ENCODE measurements at regions not wholly inside any gene's neighbourhood (a gene's known extent, or its start where the extent isn't known, plus 50 kb on each side); places are given as distances from the start of the nearest gene placed in this dataset.

DNA sequence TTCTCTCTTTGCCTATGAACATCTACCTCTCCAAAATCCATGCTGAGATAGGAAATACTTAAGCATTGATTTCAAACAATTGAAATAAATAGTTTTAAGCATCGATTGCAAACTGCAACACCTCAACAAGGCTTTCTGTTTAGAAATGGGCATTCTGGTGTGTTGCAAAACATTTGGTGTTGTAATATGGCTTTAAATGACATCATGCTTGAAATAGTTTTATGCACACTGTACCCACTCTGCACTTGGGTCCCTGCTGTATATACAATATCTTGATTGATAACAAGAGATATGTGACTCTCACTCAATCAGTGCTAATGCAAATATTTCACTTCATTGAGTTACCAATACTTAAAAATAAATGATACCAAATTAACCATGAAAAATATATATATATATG is 964.9 kb upstream of the GRIA3 start:
- TF ChIP-seq, protein P1, sequence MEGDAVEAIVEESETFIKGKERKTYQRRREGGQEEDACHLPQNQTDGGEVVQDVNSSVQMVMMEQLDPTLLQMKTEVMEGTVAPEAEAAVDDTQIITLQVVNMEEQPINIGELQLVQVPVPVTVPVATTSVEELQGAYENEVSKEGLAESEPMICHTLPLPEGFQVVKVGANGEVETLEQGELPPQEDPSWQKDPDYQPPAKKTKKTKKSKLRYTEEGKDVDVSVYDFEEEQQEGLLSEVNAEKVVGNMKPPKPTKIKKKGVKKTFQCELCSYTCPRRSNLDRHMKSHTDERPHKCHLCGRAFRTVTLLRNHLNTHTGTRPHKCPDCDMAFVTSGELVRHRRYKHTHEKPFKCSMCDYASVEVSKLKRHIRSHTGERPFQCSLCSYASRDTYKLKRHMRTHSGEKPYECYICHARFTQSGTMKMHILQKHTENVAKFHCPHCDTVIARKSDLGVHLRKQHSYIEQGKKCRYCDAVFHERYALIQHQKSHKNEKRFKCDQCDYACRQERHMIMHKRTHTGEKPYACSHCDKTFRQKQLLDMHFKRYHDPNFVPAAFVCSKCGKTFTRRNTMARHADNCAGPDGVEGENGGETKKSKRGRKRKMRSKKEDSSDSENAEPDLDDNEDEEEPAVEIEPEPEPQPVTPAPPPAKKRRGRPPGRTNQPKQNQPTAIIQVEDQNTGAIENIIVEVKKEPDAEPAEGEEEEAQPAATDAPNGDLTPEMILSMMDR (IDR thresholded peaks at IDR 0.05): no peak
- no peak for TF ChIP-seq POLR2A (IDR thresholded peaks at IDR 0.05)

All from thyroid gland (tissue), 4 donors.